GM23338 (cell line): ENCODE measurements at regions not wholly inside any gene's neighbourhood (a gene's known extent, or its start where the extent isn't known, plus 50 kb on each side); places are given as distances from the start of the nearest gene placed in this dataset.
A peak's percentile ranks its signal among the peaks of the same experiment; 100 is the strongest.
"Not testable (repeated sequence)": the region's sequence is repeated elsewhere in the genome, so short reads cannot be mapped to it uniquely, and the experiment has no call there.

Experiments used
- ATAC-seq: fragments of 200-7000 bp; cut with Tn5 transposase; 3 replicates; pipeline ENCODE4 v1.9.1; 2020
- DNase-seq: peaks from one replicate; pipeline ENCODE4 v3.0.0-alpha.2; 2015; ENCODE audit warnings: low spot score
- H2AFZ ChIP-seq: fragments of 200-600 bp; sonication (generic); 2 replicates; pipeline ENCODE4 v1.8.0; 2016; ENCODE audit warnings: antibody characterized with exemption, mild to moderate bottlenecking, moderate library complexity
- H3F3A ChIP-seq: fragments of 200-600 bp; sonication (generic); replicated peaks from 2 replicates; pipeline ENCODE4 v1.8.0; 2017; ENCODE audit warnings: antibody characterized with exemption, mixed run types, low read depth
- H3K27ac ChIP-seq: fragments of 200-600 bp; sonication (generic); 2 replicates; pipeline ENCODE4 v1.6.1; 2016; ENCODE audit warnings: low read depth
- H3K27me3 ChIP-seq: fragments of 200-600 bp; sonication (generic); 2 replicates; pipeline ENCODE4 v1.8.0; 2016; ENCODE audit warnings: mild to moderate bottlenecking, mixed run types, moderate library complexity; ENCODE audit not compliant: insufficient read depth
- H3K36me3 ChIP-seq: fragments of 200-600 bp; sonication (generic); 2 replicates; pipeline ENCODE4 v1.8.0; 2016; ENCODE audit warnings: mild to moderate bottlenecking; ENCODE audit not compliant: insufficient read depth
- H3K4me1 ChIP-seq: fragments of 200-600 bp; sonication (generic); 2 replicates; pipeline ENCODE4 v1.8.0; 2016; ENCODE audit warnings: mild to moderate bottlenecking, moderate library complexity; ENCODE audit not compliant: insufficient read depth
- H3K4me2 ChIP-seq: fragments of 200-600 bp; sonication (generic); 2 replicates; pipeline ENCODE4 v1.7.1; 2017; ENCODE audit warnings: mixed run types
- H3K4me3 ChIP-seq: fragments of 200-600 bp; sonication (generic); 2 replicates; pipeline ENCODE4 v1.6.1; 2016; ENCODE audit warnings: mixed run types
- H3K79me2 ChIP-seq: fragments of 200-600 bp; sonication (generic); replicated peaks from 2 replicates; pipeline ENCODE4 v1.8.0; 2017; ENCODE audit warnings: mild to moderate bottlenecking; ENCODE audit not compliant: insufficient read depth
- H3K9me2 ChIP-seq: fragments of 200-600 bp; sonication (generic); 2 replicates; pipeline ENCODE4 v1.8.0; 2017; ENCODE audit not compliant: insufficient read depth
- H4K20me1 ChIP-seq: fragments of 200-600 bp; sonication (generic); replicated peaks from 2 replicates; pipeline ENCODE4 v1.8.0; 2017; ENCODE audit warnings: mild to moderate bottlenecking; ENCODE audit not compliant: insufficient read depth
- H3K27ac Mint-ChIP-seq: 2 replicates; pipeline ENCODE4 v1.8.0; 2020; ENCODE audit warnings: inconsistent platforms, mild to moderate bottlenecking, moderate library complexity, mixed read lengths
- H3K27me3 Mint-ChIP-seq: 3 replicates; pipeline ENCODE4 v1.8.0; 2022; ENCODE audit warnings: low read depth, mild to moderate bottlenecking, moderate library complexity, mixed read lengths, inconsistent platforms; ENCODE audit not compliant: insufficient read depth, poor library complexity
- H3K36me3 Mint-ChIP-seq: 3 replicates; pipeline ENCODE4 v1.8.0; 2021; ENCODE audit warnings: low read depth, mild to moderate bottlenecking, inconsistent platforms, moderate library complexity, mixed read lengths
- H3K4me1 Mint-ChIP-seq: 3 replicates; pipeline ENCODE4 v1.8.0; 2020; ENCODE audit warnings: mild to moderate bottlenecking, inconsistent platforms, mixed read lengths
- H3K4me3 Mint-ChIP-seq: 3 replicates; pipeline ENCODE4 v1.8.0; 2021; ENCODE audit warnings: moderate library complexity, mild to moderate bottlenecking, inconsistent platforms, mixed read lengths
- H3K9me3 Mint-ChIP-seq: 3 replicates; pipeline ENCODE4 v1.8.0; 2020; ENCODE audit warnings: moderate library complexity, mild to moderate bottlenecking, inconsistent platforms, mixed read lengths
- CREB1 ChIP-seq: fragments of 250-450 bp; sonication (Bioruptor Pico); IDR thresholded peaks from 2 replicates; pipeline ENCODE4 v1.5.0; 2020; ENCODE audit warnings: low read depth, mild to moderate bottlenecking, moderate library complexity
- CTCF ChIP-seq, 2 experiments: fragments of 200-600 bp in 1 of 2; sonication (generic) in 1 of 2; conservative IDR thresholded peaks; 2 replicates each; pipeline versions ENCODE4 v1.5.1 to v1.6.1; 2016 to 2017; ENCODE audit warnings: antibody characterized with exemption in 2 of 2, low read depth in 2 of 2, mild to moderate bottlenecking in 2 of 2, moderate library complexity in 1 of 2
- ETS1 ChIP-seq: IDR thresholded peaks from 2 replicates; pipeline ENCODE4 v1.6.1; 2016; ENCODE audit warnings: antibody characterized with exemption
- EZH2 ChIP-seq: fragments of 200-600 bp; sonication (generic); IDR thresholded peaks from one replicate; pipeline ENCODE4 v1.8.0; 2017; ENCODE audit warnings: antibody characterized with exemption, mild to moderate bottlenecking, low read depth; ENCODE audit not compliant: unreplicated experiment
- EZH2phosphoT487 ChIP-seq: fragments of 200-600 bp; sonication (generic); IDR thresholded peaks from one replicate; pipeline ENCODE4 v1.8.1; 2018; ENCODE audit warnings: antibody characterized with exemption; ENCODE audit not compliant: unreplicated experiment
- JUNB ChIP-seq: IDR thresholded peaks from one replicate; pipeline ENCODE4 v1.6.1; 2016; ENCODE audit warnings: antibody characterized with exemption; ENCODE audit not compliant: unreplicated experiment
- POLR2AphosphoS5 ChIP-seq: IDR thresholded peaks from 2 replicates; pipeline ENCODE4 v1.6.1; 2016; ENCODE audit warnings: antibody characterized with exemption, low read depth
- REST ChIP-seq: IDR thresholded peaks from one replicate; pipeline ENCODE4 v1.6.1; 2018; ENCODE audit warnings: antibody characterized with exemption; ENCODE audit not compliant: unreplicated experiment
- STAT1 ChIP-seq: IDR thresholded peaks from one replicate; pipeline ENCODE4 v1.6.1; 2016; ENCODE audit warnings: antibody characterized with exemption; ENCODE audit not compliant: unreplicated experiment
- ZNF331 ChIP-seq: fragments of 250-450 bp; sonication (Bioruptor Pico); IDR thresholded peaks from 2 replicates; pipeline ENCODE4 v1.5.0; 2020; ENCODE audit warnings: low read depth, mild to moderate bottlenecking, moderate library complexity

- no peaks in the 10 kb centered on the region for H3K27me3 ChIP-seq
- peaks cover 5% of the 10 kb centered on the region for H3K9me3 Mint-ChIP-seq
These were observed 109.5 kb upstream of the COL5A1 start for GRCh38 chr9:134532084-134532483.

GRCh38 chr9:134532661-134533060 lies 108.9 kb upstream of the COL5A1 start:
- H2AFZ ChIP-seq, H3K79me2 ChIP-seq, H4K20me1 ChIP-seq, H3K27ac Mint-ChIP-seq, H3K4me3 Mint-ChIP-seq, H3K36me3 ChIP-seq, H3K27ac ChIP-seq, H3K36me3 Mint-ChIP-seq, H3K4me3 ChIP-seq, H3K27me3 ChIP-seq, ATAC-seq, H3K9me2 ChIP-seq, H3K4me1 ChIP-seq, H3K4me2 ChIP-seq, H3K9me3 Mint-ChIP-seq, H3K27me3 Mint-ChIP-seq, H3F3A ChIP-seq, DNase-seq: not testable (repeated sequence)
- H3K4me1 Mint-ChIP-seq, result peaks cover 12% of the 10 kb centered on the region; the same call in 2 of the 3 replicates

More at GRCh38 chr9:134532084-134532483, 109.5 kb upstream of the COL5A1 start:
- Histone ChIP-seq H3K4me1 (no peaks in the 10 kb centered on the region), H2AFZ (no peak overlapping the region), H3K79me2 (no peaks in the 10 kb centered on the region), H3K27ac (no peak overlapping the region), H3K4me2 (no peak overlapping the region), H3K36me3 (no peaks in the 10 kb centered on the region), H3K9me2 (no peaks in the 10 kb centered on the region), H3K4me3 (no peak overlapping the region), H3F3A (no peaks in the 10 kb centered on the region), H4K20me1 (no peaks in the 10 kb centered on the region)
- DNase-seq (no peak), ATAC-seq (no peak)
- H3K36me3 Mint-ChIP-seq, result peaks cover under 1% of the 10 kb centered on the region; the same call in 1 of the 3 replicates
- H3K27ac Mint-ChIP-seq, result no peak overlapping the region
- H3K4me1 Mint-ChIP-seq, result peaks cover 12% of the 10 kb centered on the region; the same call in 2 of the 3 replicates
- TF ChIP-seq CREB1 (CRISPR knock-in tag) (no peak), ZNF331 (CRISPR knock-in tag) (no peak), EZH2 (no peak)
- H3K27me3 Mint-ChIP-seq, result peaks cover 4% of the 10 kb centered on the region
- H3K4me3 Mint-ChIP-seq, result no peak overlapping the region

- no peak overlapping the region for H3K4me3 ChIP-seq
- H3F3A ChIP-seq, result no peaks in the 10 kb centered on the region
- H3K27me3 ChIP-seq, result no peaks in the 10 kb centered on the region
- Mint-ChIP-seq H3K4me3 (no peak overlapping the region), H3K9me3 (peaks cover 4% of the 10 kb centered on the region; the same call in 1 of the 3 replicates), H3K36me3 (no peaks in the 10 kb centered on the region), H3K4me1 (peaks cover 8% of the 10 kb centered on the region; the same call in 2 of the 3 replicates), H3K27ac (no peak overlapping the region), H3K27me3 (peaks cover 2% of the 10 kb centered on the region)
- no peak overlapping the region for H3K4me2 ChIP-seq
- no peaks in the 10 kb centered on the region for H4K20me1 ChIP-seq
- no peaks in the 10 kb centered on the region for H3K4me1 ChIP-seq
- no peak for DNase-seq
- H2AFZ ChIP-seq, result 0 out of 2 replicates have a peak overlapping the region, but pooled peaks have one; percentile 10
- H3K9me2 ChIP-seq, result no peaks in the 10 kb centered on the region
- no peaks in the 10 kb centered on the region for H3K79me2 ChIP-seq
- TF ChIP-seq JUNB (no peak), POLR2AphosphoS5 (no peak), CREB1 (CRISPR knock-in tag) (no peak), EZH2phosphoT487 (no peak), STAT1 (no peak), ETS1 (no peak), CTCF (conservative IDR thresholded peaks at IDR 0.05; ENCODE audit: low read depth in 2 of 2) (no peak), EZH2 (no peak), REST (no peak)
- no peaks in the 10 kb centered on the region for H3K36me3 ChIP-seq
- no peak overlapping the region for H3K27ac ChIP-seq
- no peak; the same call in 2 of the 3 replicates for ATAC-seq
These were observed 107.6 kb upstream of the COL5A1 start for GRCh38 chr9:134533850-134534588.
